H9 (cell line): ENCODE measurements at regions not wholly inside any gene's neighbourhood (a gene's known extent, or its start where the extent isn't known, plus 50 kb on each side); places are given as distances from the start of the nearest gene placed in this dataset.
"Not testable (repeated sequence)": the region's sequence is repeated elsewhere in the genome, so short reads cannot be mapped to it uniquely, and the experiment has no call there.

Experiments
- DNase-seq: peaks from one replicate; pipeline ENCODE4 v3.0.0-alpha.2; 2017
- H2AFZ ChIP-seq: one replicate; pipeline ENCODE4 v1.6.1; 2013; ENCODE audit warnings: mild to moderate bottlenecking, low read length, control low read depth, moderate library complexity
- H2AK5ac ChIP-seq: 2 replicates; pipeline ENCODE4 v1.6.1; 2013; ENCODE audit warnings: low read length, control low read depth, mixed read lengths; ENCODE audit not compliant: insufficient read length
- H2BK120ac ChIP-seq: one replicate; pipeline ENCODE4 v1.6.1; 2013; ENCODE audit warnings: low read depth, mild to moderate bottlenecking, low read length, control low read depth, inconsistent platforms; ENCODE audit not compliant: poor library complexity, severe bottlenecking
- H2BK12ac ChIP-seq: 2 replicates; pipeline ENCODE4 v1.6.1; 2013; ENCODE audit warnings: low read length, control low read depth, mixed read lengths, low read depth; ENCODE audit not compliant: insufficient read length
- H2BK15ac ChIP-seq: 2 replicates; pipeline ENCODE4 v1.6.1; 2013; ENCODE audit warnings: low read depth, low read length, control low read depth
- H2BK20ac ChIP-seq: one replicate; pipeline ENCODE4 v1.6.1; 2013; ENCODE audit warnings: low read depth, mild to moderate bottlenecking, low read length, control low read depth, inconsistent platforms; ENCODE audit not compliant: poor library complexity, severe bottlenecking
- H2BK5ac ChIP-seq: 2 replicates; pipeline ENCODE4 v1.6.1; 2013; ENCODE audit warnings: low read length, control low read depth, mixed read lengths; ENCODE audit not compliant: insufficient read length
- H3K14ac ChIP-seq: 2 replicates; pipeline ENCODE4 v1.6.1; 2013; ENCODE audit warnings: low read length, control low read depth; ENCODE audit not compliant: insufficient read depth
- H3K18ac ChIP-seq: 2 replicates; pipeline ENCODE4 v1.6.1; 2013; ENCODE audit warnings: low read depth, mild to moderate bottlenecking, mixed read lengths, low read length, control low read depth; ENCODE audit not compliant: insufficient read length
- H3K23ac ChIP-seq: 2 replicates; pipeline ENCODE4 v1.6.1; 2013; ENCODE audit warnings: low read length, control low read depth, mixed read lengths, low read depth; ENCODE audit not compliant: insufficient read length
- H3K23me2 ChIP-seq: 2 replicates; pipeline ENCODE4 v1.6.1; 2013; ENCODE audit warnings: low read depth, mild to moderate bottlenecking, mixed read lengths, low read length, control low read depth; ENCODE audit not compliant: insufficient read length, poor library complexity, severe bottlenecking
- H3K27ac ChIP-seq: 2 replicates; pipeline ENCODE4 v1.5.1; 2013; ENCODE audit warnings: low read length, control low read depth, mixed read lengths, low read depth; ENCODE audit not compliant: insufficient read length
- H3K27me3 ChIP-seq: 2 replicates; pipeline ENCODE4 v1.6.1; 2013; ENCODE audit warnings: low read length, control low read depth, inconsistent platforms; ENCODE audit not compliant: insufficient read depth
- H3K4ac ChIP-seq: 2 replicates; pipeline ENCODE4 v1.6.1; 2013; ENCODE audit warnings: low read depth, mild to moderate bottlenecking, control low read depth, inconsistent platforms, low read length, moderate library complexity
- H3K4me1 ChIP-seq: 2 replicates; pipeline ENCODE4 v1.6.1; 2013; ENCODE audit warnings: low read length, control low read depth, inconsistent platforms; ENCODE audit not compliant: insufficient read depth
- H3K4me2 ChIP-seq: 2 replicates; pipeline ENCODE4 v1.6.1; 2013; ENCODE audit warnings: low read length, control low read depth, mixed read lengths; ENCODE audit not compliant: insufficient read length, insufficient read depth
- H3K56ac ChIP-seq: 2 replicates; pipeline ENCODE4 v1.6.1; 2013; ENCODE audit warnings: low read depth, mild to moderate bottlenecking, mixed read lengths, low read length, control low read depth; ENCODE audit not compliant: insufficient read length
- H3K79me1 ChIP-seq: 2 replicates; pipeline ENCODE4 v1.6.1; 2013; ENCODE audit warnings: low read depth, mild to moderate bottlenecking, moderate library complexity, low read length, control low read depth, inconsistent platforms; ENCODE audit not compliant: insufficient read depth, poor library complexity, severe bottlenecking
- H3K79me2 ChIP-seq: 2 replicates; pipeline ENCODE4 v1.6.1; 2013; ENCODE audit warnings: low read length, control low read depth, inconsistent platforms; ENCODE audit not compliant: insufficient read depth
- H3K9ac ChIP-seq: 2 replicates; pipeline ENCODE4 v1.6.1; 2013; ENCODE audit warnings: low read length, control low read depth, mixed read lengths; ENCODE audit not compliant: insufficient read length; ENCODE audit errors: extremely low read depth
- H3K9me3 ChIP-seq: one replicate; pipeline ENCODE4 v1.6.1; 2013; ENCODE audit warnings: low read depth, low read length, inconsistent platforms; ENCODE audit not compliant: control insufficient read depth
- H3T11ph ChIP-seq: one replicate; pipeline ENCODE4 v1.6.1; 2013; ENCODE audit warnings: mild to moderate bottlenecking, low read length, control low read depth, inconsistent platforms
- H4K20me1 ChIP-seq: one replicate; pipeline ENCODE4 v1.6.1; 2013; ENCODE audit not compliant: control insufficient read depth, insufficient read length, insufficient read depth
- H4K5ac ChIP-seq: 2 replicates; pipeline ENCODE4 v1.6.1; 2013; ENCODE audit warnings: low read depth, mild to moderate bottlenecking, mixed read lengths, low read length, control low read depth; ENCODE audit not compliant: insufficient read length
- H4K8ac ChIP-seq: replicated peaks from 2 replicates; pipeline ENCODE4 v1.6.1; 2013; ENCODE audit warnings: low read length, control low read depth, mixed read lengths, low read depth; ENCODE audit not compliant: insufficient read length
- H4K91ac ChIP-seq: 2 replicates; pipeline ENCODE4 v1.6.1; 2013; ENCODE audit warnings: low read depth, mild to moderate bottlenecking, moderate library complexity, mixed read lengths, low read length, control low read depth; ENCODE audit not compliant: insufficient read length
- H3K27ac Mint-ChIP-seq, 3 experiments: 2 replicates in 2 of 3; 3 replicates in 1 of 3; pipeline ENCODE4 v1.8.0; 2020 to 2021; ENCODE audit warnings: mixed read lengths in 3 of 3, mild to moderate bottlenecking in 1 of 3, moderate library complexity in 1 of 3
- H3K27me3 Mint-ChIP-seq: 2 replicates; pipeline ENCODE4 v1.8.0; 2021; ENCODE audit warnings: low read depth, mild to moderate bottlenecking, moderate library complexity, mixed read lengths
- H3K36me3 Mint-ChIP-seq, 3 experiments: 2 replicates in 2 of 3; 3 replicates in 1 of 3; pipeline ENCODE4 v1.8.0; 2020 to 2021; ENCODE audit warnings: low read depth in 3 of 3, mixed read lengths in 3 of 3; ENCODE audit not compliant: insufficient read depth in 1 of 3
- H3K4me1 Mint-ChIP-seq, 2 experiments: 2 replicates each; pipeline ENCODE4 v1.8.0; 2020; ENCODE audit warnings: mixed read lengths in 2 of 2
- H3K4me3 Mint-ChIP-seq, 2 experiments: 2 replicates in 1 of 2; 3 replicates in 1 of 2; pipeline ENCODE4 v1.8.0; 2020 to 2021; ENCODE audit warnings: mild to moderate bottlenecking in 2 of 2, mixed read lengths in 2 of 2, moderate library complexity in 1 of 2
- H3K9me3 Mint-ChIP-seq, 2 experiments: 2 replicates in 1 of 2; 3 replicates in 1 of 2; pipeline ENCODE4 v1.8.0; 2020; ENCODE audit warnings: mild to moderate bottlenecking in 2 of 2, mixed read lengths in 2 of 2, moderate library complexity in 1 of 2
- WGBS: extraction: QIAGEN DNeasy Blood & Tissue Kit; methylation state at CpG from one replicate; pipeline ENCODE4 v1.1.7; 2013; ENCODE audit warnings: missing lambda C conversion rate, low lambda C conversion rate, mixed read lengths; ENCODE audit not compliant: insufficient read length; ENCODE audit errors: extremely low coverage; 5-methylcytosine and 5-hydroxymethylcytosine counted together
- TF ChIP-seq, protein P1 (sequence below): fragments of 200-600 bp; sonication (generic); conservative IDR thresholded peaks from 3 replicates; pipeline ENCODE4 v1.8.0; 2021; ENCODE audit warnings: antibody characterized with exemption, mild to moderate bottlenecking

DNA sequence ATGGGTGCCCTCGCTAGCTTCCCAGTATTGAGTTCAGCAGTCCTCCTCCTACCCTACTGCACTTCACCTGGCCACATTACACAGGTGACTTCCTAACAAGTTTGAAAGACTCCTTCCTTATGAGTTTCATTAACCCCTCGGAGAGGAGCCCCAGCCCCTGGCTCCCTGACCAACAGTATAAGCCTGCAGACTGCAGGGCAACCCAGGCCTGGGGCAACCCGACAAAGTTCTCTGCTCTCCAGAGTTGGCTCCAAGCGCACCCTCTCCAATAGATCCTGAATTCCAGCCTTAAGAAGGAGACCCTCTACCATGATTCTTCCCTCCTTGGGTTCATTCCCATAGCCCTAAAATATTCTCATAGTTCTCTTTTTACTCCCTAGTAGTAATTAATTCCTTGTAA is 1162.8 kb upstream of the TMEFF2 start:
- H3T11ph ChIP-seq = no peak overlapping the region
- H3K27ac Mint-ChIP-seq = no peak overlapping the region
- H3K14ac ChIP-seq = no peak overlapping the region
- no peak overlapping the region for H2BK12ac ChIP-seq
- H4K20me1 ChIP-seq = no peaks in the 10 kb centered on the region
- H3K79me1 ChIP-seq = no peaks in the 10 kb centered on the region
- H2AFZ ChIP-seq = no peak overlapping the region
- no peaks in the 10 kb centered on the region for H3K4me1 ChIP-seq
- no peak overlapping the region for H2AK5ac ChIP-seq
- no peak overlapping the region for H3K18ac ChIP-seq
- H4K5ac ChIP-seq = no peak overlapping the region
- H3K56ac ChIP-seq = no peak overlapping the region
- no peak overlapping the region for H2BK15ac ChIP-seq
- no peaks in the 10 kb centered on the region for H3K23me2 ChIP-seq
- no peak for DNase-seq
- no peak overlapping the region for H3K9ac ChIP-seq
- H3K9me3 ChIP-seq = no peaks in the 10 kb centered on the region
- H3K4me1 Mint-ChIP-seq = peaks cover 0 to 11% of the 10 kb centered on the region in 2 experiments; a peak in 2 of 4 replicates
- no peaks in the 10 kb centered on the region for H3K79me2 ChIP-seq
- no peaks in the 10 kb centered on the region for H3K36me3 Mint-ChIP-seq
- H3K23ac ChIP-seq = no peak overlapping the region
- no peak overlapping the region for H2BK20ac ChIP-seq
- H3K27ac ChIP-seq = no peak overlapping the region
- H3K4me2 ChIP-seq = no peak overlapping the region
- no peak overlapping the region for H2BK5ac ChIP-seq
- no CpG with 5 or more reads among the region's 4 CpGs for WGBS
- no peak overlapping the region for H3K4me3 Mint-ChIP-seq
- H3K27me3 ChIP-seq = no peaks in the 10 kb centered on the region
- H4K91ac ChIP-seq = no peak overlapping the region
- no peaks in the 10 kb centered on the region for H3K9me3 Mint-ChIP-seq
- H4K8ac ChIP-seq = no peak overlapping the region
- TF ChIP-seq, protein P1, sequence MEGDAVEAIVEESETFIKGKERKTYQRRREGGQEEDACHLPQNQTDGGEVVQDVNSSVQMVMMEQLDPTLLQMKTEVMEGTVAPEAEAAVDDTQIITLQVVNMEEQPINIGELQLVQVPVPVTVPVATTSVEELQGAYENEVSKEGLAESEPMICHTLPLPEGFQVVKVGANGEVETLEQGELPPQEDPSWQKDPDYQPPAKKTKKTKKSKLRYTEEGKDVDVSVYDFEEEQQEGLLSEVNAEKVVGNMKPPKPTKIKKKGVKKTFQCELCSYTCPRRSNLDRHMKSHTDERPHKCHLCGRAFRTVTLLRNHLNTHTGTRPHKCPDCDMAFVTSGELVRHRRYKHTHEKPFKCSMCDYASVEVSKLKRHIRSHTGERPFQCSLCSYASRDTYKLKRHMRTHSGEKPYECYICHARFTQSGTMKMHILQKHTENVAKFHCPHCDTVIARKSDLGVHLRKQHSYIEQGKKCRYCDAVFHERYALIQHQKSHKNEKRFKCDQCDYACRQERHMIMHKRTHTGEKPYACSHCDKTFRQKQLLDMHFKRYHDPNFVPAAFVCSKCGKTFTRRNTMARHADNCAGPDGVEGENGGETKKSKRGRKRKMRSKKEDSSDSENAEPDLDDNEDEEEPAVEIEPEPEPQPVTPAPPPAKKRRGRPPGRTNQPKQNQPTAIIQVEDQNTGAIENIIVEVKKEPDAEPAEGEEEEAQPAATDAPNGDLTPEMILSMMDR = no peak
- no peaks in the 10 kb centered on the region for H3K27me3 Mint-ChIP-seq
- H3K4ac ChIP-seq = no peak overlapping the region
- H2BK120ac ChIP-seq = no peak overlapping the region

DNA sequence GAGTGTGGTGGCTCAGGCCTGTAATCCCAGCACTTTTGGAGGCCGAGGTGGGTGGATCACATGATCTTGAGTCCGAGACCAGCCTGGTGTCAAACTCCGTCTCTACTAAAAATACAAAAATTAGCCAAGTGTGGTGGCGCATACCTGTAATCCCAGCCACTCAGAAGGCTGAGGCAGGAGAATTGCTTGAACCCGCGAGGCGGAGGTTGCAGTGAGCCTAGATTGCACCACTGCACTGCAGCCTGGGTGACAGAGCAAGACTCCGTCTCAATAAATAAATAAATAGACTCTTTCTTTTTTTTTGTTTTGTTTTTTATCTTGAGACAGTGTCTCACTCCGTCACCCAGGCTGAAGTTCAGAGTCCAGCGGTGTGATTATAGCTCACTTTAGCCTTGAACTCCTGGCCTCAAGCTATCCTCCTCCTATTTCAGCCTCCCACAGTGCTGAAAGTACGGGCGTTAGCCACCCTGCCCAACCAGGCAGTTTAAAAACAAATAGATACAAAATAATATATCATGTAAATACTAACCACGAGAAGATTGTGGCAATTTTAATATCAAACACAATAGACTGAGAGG is 1158.0 kb upstream of the TMEFF2 start:
- H3K4me1 Mint-ChIP-seq = peaks cover 8 to 14% of the 10 kb centered on the region in 2 experiments
- H3K9me3 Mint-ChIP-seq = not testable (repeated sequence)

More for the DNA sequence above, 1158.0 kb upstream of the TMEFF2 start:
- H2BK5ac ChIP-seq, H3K4me2 ChIP-seq, H3K23ac ChIP-seq, DNase-seq, H3K27ac ChIP-seq, H4K8ac ChIP-seq, H2AFZ ChIP-seq, H2BK120ac ChIP-seq, H3K27me3 ChIP-seq, H3K36me3 Mint-ChIP-seq, H3K27ac Mint-ChIP-seq, H2AK5ac ChIP-seq, H2BK12ac ChIP-seq, H3K4ac ChIP-seq, H3K79me2 ChIP-seq, H3K9ac ChIP-seq, H3K9me3 ChIP-seq, H4K91ac ChIP-seq, H3T11ph ChIP-seq, H3K27me3 Mint-ChIP-seq, H4K20me1 ChIP-seq, H3K23me2 ChIP-seq, H3K79me1 ChIP-seq, H3K56ac ChIP-seq, H2BK15ac ChIP-seq, H3K4me3 Mint-ChIP-seq, H3K4me1 ChIP-seq, H4K5ac ChIP-seq, H3K14ac ChIP-seq, H2BK20ac ChIP-seq, H3K18ac ChIP-seq: not testable (repeated sequence)
- WGBS = no CpG with 5 or more reads among the region's 13 CpGs
